ENCODE measurements at regions not wholly inside any gene's neighbourhood (a gene's known extent, or its start where the extent isn't known, plus 50 kb on each side); places are given as distances from the start of the nearest gene placed in this dataset.

GRCh38 chr9:26462751-26463150, 429.9 kb downstream of the CAAP1 start:
- no peak for TF ChIP-seq CTCF (IDR thresholded peaks at IDR 0.05)
- no peak for TF ChIP-seq POLR2A (IDR thresholded peaks at IDR 0.05)
